KMS-11 (cell line): ENCODE measurements at regions not wholly inside any gene's neighbourhood (a gene's known extent, or its start where the extent isn't known, plus 50 kb on each side); places are given as distances from the start of the nearest gene placed in this dataset.
A peak's percentile ranks its signal among the peaks of the same experiment; 100 is the strongest.

Experiments used
- H2AFZ ChIP-seq: fragments of 200-600 bp; sonication (generic); 2 replicates; pipeline ENCODE4 v1.6.1; 2016; ENCODE audit warnings: antibody characterized with exemption, mixed run types, low read depth
- H3K27ac ChIP-seq: fragments of 200-600 bp; sonication (generic); 2 replicates; pipeline ENCODE4 v1.6.1; 2016; ENCODE audit warnings: mild to moderate bottlenecking, mixed run types
- H3K27me3 ChIP-seq: fragments of 200-600 bp; sonication (generic); 2 replicates; pipeline ENCODE4 v1.6.1; 2017; ENCODE audit warnings: mild to moderate bottlenecking, low read depth, mixed run types, moderate library complexity; ENCODE audit not compliant: insufficient read depth
- H3K36me3 ChIP-seq: fragments of 200-600 bp; sonication (generic); 2 replicates; pipeline ENCODE4 v1.6.1; 2017; ENCODE audit warnings: mild to moderate bottlenecking, mixed run types; ENCODE audit not compliant: insufficient read depth
- H3K4me1 ChIP-seq: fragments of 200-600 bp; sonication (generic); 2 replicates; pipeline ENCODE4 v1.6.1; 2016; ENCODE audit warnings: mild to moderate bottlenecking, low read depth, mixed run types; ENCODE audit not compliant: poor library complexity, severe bottlenecking
- H3K4me2 ChIP-seq: fragments of 200-600 bp; sonication (generic); 2 replicates; pipeline ENCODE4 v1.7.0; 2016; ENCODE audit warnings: mild to moderate bottlenecking, mixed run types
- H3K4me3 ChIP-seq: fragments of 200-600 bp; sonication (generic); IDR thresholded peaks from 2 replicates; pipeline ENCODE4 v1.6.1; 2017; ENCODE audit warnings: low read depth, low read length, mixed read lengths; ENCODE audit not compliant: insufficient read depth
- H3K79me2 ChIP-seq: fragments of 200-600 bp; sonication (generic); 2 replicates; pipeline ENCODE4 v1.6.1; 2016; ENCODE audit warnings: low read depth, mixed run types; ENCODE audit not compliant: insufficient read depth
- H3K9ac ChIP-seq: fragments of 200-600 bp; sonication (generic); 2 replicates; pipeline ENCODE4 v1.6.1; 2016; ENCODE audit warnings: mild to moderate bottlenecking, mixed run types
- H4K20me1 ChIP-seq: fragments of 200-600 bp; sonication (generic); 2 replicates; pipeline ENCODE4 v1.6.1; 2016; ENCODE audit warnings: mild to moderate bottlenecking, mixed run types; ENCODE audit not compliant: insufficient read depth
- TF ChIP-seq, protein P1 (sequence below): fragments of 200-600 bp; sonication (generic); conservative IDR thresholded peaks from 2 replicates; pipeline ENCODE4 v1.6.1; 2017; ENCODE audit warnings: low read depth, mild to moderate bottlenecking, antibody characterized with exemption, low read length, moderate library complexity, mixed read lengths

DNA sequence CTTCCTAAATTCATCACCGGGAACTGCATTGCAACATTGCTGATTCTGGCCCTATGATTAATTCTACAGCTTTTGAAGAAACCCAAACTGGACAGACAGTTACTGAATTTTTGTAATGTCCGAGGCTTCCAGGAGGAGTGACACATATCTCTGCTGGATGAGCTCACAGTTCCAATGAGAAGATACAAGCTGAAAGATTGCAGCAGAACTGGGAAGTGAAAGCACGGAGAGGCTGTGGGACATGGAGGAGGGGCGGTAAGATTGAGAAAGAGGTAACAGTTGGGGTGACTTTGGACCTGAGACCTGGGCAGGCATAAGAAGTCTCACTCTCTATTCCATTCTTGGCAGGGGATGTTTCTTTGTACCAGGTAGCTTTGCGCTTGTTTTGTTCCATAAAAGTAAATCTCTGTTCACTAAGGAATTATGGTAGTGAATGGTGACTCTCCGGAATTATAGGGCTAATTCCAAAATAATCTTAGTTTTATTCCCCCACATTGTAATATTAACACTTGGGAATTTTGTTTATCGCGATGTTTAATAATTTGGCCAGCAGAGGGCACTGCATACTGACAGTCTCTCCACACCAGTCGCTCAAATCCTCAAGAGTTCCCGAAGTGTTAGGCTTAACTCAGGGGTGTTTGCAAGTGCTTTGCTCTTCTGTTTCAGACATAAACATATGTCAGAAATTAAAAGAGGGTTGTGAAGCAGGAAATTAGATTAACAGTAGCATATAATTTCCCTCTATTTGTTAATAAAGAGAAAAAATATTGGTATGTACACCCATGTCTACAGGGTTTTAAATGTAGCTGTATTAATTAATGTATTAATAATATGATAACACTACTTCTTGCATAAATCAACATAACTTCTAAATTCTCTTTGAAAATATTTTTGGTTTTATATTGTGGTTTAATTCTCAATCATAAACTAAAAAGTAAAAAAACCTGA is 201.4 kb downstream of the SOCS6 start:
- Histone ChIP-seq H3K9ac (no peak overlapping the region), H3K79me2 (no peaks in the 10 kb centered on the region), H3K27ac (no peak overlapping the region), H3K27me3 (no peaks in the 10 kb centered on the region), H2AFZ (peak overlapping the region; percentile 20), H4K20me1 (no peaks in the 10 kb centered on the region), H3K36me3 (no peaks in the 10 kb centered on the region), H3K4me2 (no peak overlapping the region), H3K4me1 (no peaks in the 10 kb centered on the region), H3K4me3 (no peak overlapping the region)
- TF ChIP-seq, protein P1, sequence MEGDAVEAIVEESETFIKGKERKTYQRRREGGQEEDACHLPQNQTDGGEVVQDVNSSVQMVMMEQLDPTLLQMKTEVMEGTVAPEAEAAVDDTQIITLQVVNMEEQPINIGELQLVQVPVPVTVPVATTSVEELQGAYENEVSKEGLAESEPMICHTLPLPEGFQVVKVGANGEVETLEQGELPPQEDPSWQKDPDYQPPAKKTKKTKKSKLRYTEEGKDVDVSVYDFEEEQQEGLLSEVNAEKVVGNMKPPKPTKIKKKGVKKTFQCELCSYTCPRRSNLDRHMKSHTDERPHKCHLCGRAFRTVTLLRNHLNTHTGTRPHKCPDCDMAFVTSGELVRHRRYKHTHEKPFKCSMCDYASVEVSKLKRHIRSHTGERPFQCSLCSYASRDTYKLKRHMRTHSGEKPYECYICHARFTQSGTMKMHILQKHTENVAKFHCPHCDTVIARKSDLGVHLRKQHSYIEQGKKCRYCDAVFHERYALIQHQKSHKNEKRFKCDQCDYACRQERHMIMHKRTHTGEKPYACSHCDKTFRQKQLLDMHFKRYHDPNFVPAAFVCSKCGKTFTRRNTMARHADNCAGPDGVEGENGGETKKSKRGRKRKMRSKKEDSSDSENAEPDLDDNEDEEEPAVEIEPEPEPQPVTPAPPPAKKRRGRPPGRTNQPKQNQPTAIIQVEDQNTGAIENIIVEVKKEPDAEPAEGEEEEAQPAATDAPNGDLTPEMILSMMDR = peak; percentile 99

DNA sequence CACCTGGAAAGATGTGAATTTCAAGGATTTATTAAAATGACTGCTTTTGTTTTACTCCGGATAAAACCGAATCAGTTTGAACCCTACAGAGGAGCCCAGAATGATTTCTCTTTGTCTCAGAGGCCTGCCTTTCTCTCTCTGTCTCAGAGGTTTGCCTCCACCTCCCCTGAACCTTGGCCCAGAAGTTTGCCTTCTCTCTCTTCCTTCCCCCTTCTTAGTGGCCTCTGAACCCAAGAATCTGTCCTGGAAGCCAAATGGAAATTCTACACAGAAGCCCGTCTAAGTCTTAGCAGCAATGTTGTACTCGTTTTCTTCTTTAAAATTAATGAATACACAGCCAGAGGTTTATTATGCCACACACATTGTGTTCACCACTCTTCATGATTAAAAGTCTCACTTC is 200.7 kb downstream of the SOCS6 start:
- Histone ChIP-seq H3K79me2 (no peaks in the 10 kb centered on the region), H3K36me3 (no peaks in the 10 kb centered on the region), H3K4me3 (no peak overlapping the region), H3K4me1 (no peaks in the 10 kb centered on the region), H3K27ac (no peak overlapping the region), H3K27me3 (no peaks in the 10 kb centered on the region), H4K20me1 (no peaks in the 10 kb centered on the region), H2AFZ (peak overlapping the region; percentile 20; the same call in 1 of the 2 replicates), H3K4me2 (no peak overlapping the region), H3K9ac (no peak overlapping the region)
- TF ChIP-seq, protein P1 = no peak

DNA sequence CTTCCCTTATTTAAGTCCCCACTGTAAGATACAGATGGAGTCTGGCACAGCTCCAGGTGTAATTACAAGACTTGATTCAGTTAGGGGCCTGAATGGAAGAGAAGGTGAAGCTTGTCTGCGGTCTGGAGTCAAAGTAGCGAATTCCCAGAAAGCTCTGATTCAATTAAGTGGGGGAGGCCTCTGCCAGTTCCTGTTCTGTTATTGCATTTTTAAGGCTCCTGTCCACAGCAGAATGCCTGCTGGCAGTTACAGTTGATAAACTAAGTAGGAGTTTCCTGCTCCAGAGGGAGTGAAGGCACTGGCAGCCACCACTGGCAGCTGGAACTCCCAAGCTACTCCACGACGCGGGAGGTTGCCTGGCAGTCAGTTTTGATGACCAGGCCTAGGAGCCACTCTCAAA is 181.1 kb downstream of the SOCS6 start:
- H2AFZ ChIP-seq = no peak overlapping the region
- H3K4me2 ChIP-seq = no peak overlapping the region

DNA sequence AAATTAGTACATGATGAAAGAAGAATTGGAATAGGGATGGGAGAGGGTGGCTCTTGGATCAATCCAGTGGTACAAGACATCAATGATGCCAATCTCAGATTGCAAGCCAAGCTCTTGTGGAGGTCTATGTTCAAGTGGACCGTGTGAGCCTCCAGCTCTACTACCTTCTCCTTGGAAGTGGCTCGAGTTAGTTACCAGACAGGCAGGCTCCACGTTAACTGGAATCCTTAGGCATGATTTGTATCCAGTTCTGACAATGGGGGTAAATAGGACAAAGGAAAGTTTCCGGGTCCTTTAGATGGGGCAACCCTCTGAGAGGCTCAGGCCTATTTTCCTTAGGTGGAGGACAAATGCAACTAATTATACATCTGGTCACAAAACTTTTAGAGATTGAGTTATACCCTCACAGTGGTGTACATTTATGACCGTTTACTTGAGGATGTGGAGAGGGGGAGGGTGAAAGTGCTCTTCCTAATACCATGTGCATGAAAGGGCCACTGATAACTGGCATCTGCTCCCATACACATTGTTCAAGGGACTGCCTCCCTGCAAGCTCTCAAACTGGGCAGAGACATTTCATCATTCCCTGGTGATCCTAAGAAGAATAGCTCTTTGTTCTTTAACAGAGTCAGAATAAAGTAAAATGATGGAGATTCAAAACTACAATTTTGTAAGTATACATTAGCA is 180.2 kb downstream of the SOCS6 start:
- Histone ChIP-seq H3K9ac (no peak overlapping the region), H3K4me3 (no peak overlapping the region), H3K27ac (no peak overlapping the region), H2AFZ (no peak overlapping the region), H3K4me2 (no peak overlapping the region), H4K20me1 (no peaks in the 10 kb centered on the region), H3K79me2 (no peaks in the 10 kb centered on the region), H3K4me1 (no peaks in the 10 kb centered on the region), H3K36me3 (no peaks in the 10 kb centered on the region), H3K27me3 (no peaks in the 10 kb centered on the region)
- TF ChIP-seq, protein P1 = no peak

More for the DNA sequence above, 181.1 kb downstream of the SOCS6 start:
- no peak overlapping the region for H3K9ac ChIP-seq
- H3K79me2 ChIP-seq = no peaks in the 10 kb centered on the region
- no peak overlapping the region for H3K4me3 ChIP-seq
- H3K4me1 ChIP-seq = no peaks in the 10 kb centered on the region
- no peaks in the 10 kb centered on the region for H3K27me3 ChIP-seq
- H4K20me1 ChIP-seq = no peaks in the 10 kb centered on the region
- no peaks in the 10 kb centered on the region for H3K36me3 ChIP-seq
- TF ChIP-seq, protein P1 = no peak
- H3K27ac ChIP-seq = no peak overlapping the region
